Panc1 (cell line): ENCODE measurements at regions not wholly inside any gene's neighbourhood (a gene's known extent, or its start where the extent isn't known, plus 50 kb on each side); places are given as distances from the start of the nearest gene placed in this dataset.

Source experiments
- CTCF ChIP-seq: fragments of 450-650 bp; IDR thresholded peaks from 2 replicates; pipeline ENCODE4 v1.5.1; 2017; ENCODE audit warnings: mild to moderate bottlenecking
- REST ChIP-seq, 2 experiments: IDR thresholded peaks; 2 replicates each; pipeline ENCODE4 v1.6.1; 2011 to 2012; ENCODE audit warnings: low read depth in 2 of 2, control low read depth in 1 of 2, low read length in 1 of 2, mild to moderate bottlenecking in 1 of 2, moderate library complexity in 1 of 2; ENCODE audit not compliant: insufficient read depth in 1 of 2

- TF ChIP-seq CTCF (no peak), REST (IDR thresholded peaks at IDR 0.05; ENCODE audit: insufficient read depth in 1 of 2, low read depth in 2 of 2, low read length in 1 of 2) (no peak)
Measured at GRCh38 chr12:83365317-83365716, 678.6 kb downstream of the TMTC2 start.
